HG03469 (cell line): ENCODE measurements at regions not wholly inside any gene's neighbourhood (a gene's known extent, or its start where the extent isn't known, plus 50 kb on each side); places are given as distances from the start of the nearest gene placed in this dataset.
"Not testable (repeated sequence)": the region's sequence is repeated elsewhere in the genome, so short reads cannot be mapped to it uniquely, and the experiment has no call there.

Experiments used
- ATAC-seq: cut with Tn5 transposase; IDR thresholded peaks from one replicate; pipeline ENCODE4 v1.9.1; 2021; ENCODE audit warnings: mild to moderate bottlenecking, moderate library complexity, moderate number of reproducible peaks; ENCODE audit not compliant: unreplicated experiment

DNA sequence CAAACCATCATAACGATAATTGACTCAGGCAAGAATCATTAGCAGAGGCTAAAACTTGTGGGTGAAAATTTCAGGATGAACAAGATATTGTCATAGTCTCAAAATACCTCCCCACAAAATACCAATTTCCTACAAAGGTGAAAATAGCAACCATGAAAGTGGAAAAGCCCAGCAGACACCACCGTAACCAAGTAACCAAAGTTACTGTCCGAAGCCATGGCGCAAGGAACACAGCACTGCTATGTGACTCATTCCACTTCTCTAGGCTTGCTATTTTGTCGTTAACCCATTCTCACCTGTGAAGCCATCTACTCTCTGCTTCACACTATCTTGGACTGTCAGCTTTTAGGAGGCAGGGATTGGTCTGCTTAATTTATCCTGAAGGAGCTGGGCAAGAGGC, 113.8 kb upstream of the CACUL1 start:
- ATAC-seq, result no peak

DNA sequence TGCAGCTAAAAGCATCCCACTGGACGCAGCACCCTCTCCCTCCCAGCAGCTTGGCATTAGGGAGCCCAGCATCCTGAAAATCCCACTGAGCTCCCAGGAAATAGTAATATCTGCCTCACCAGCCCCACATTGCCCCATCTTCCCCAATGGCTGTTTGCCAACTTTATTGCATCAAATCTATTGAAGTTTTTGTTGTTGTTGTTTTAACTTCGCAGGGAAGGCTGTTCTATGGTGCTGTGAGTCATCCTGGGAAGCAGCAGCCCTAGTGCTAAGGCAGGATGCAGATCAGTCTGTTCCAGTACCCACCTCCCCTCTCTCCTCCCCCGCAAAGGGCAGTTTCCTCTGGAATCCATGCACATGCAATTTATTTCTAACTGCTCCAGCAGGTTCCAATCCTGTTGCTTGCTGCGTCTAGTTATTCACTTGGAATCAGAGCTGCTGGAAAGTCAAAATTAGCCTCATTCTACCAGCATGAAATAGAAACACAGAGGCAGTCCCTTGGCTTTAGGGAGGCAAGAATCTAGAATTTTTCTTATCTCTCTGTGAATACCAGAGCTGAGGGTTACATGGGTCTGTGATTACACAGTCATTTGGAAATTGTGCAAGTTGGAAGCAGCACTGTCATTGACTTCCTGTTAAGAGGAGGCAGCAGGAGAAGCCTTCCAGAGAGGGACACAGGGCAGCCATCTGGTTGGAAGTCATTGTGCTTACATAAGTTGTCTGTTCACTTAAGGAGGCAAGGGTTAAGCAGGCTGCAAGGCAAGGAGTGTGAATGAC, 115.9 kb upstream of the CACUL1 start:
- ATAC-seq, result no peak

DNA sequence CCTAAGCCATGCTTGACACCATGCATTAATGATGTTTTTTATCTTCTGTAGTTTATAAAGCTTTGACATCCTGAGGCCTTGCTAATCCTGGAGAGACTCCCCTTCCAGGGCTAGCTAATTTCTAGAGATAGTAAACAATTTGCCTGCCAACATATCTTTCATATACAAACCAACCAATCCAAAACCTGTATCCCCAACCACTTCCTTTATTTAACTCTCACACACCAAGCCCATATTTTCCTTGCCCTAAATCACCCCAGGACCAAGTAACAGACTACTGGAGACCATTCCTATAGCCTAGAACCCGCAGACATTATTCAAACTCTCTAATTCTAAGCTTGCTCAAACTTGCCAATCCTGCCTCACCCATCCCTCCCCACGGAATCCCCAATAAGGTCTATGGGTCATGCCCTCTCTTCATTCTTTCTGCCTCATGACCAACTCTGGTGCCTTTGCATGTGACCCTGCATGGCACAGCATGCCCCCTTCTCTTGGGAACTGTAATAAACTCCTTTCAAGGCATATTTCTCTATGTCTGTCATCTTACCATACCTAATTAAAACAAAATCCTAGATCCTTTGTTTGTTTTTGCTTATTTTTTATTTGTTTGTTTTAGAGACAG, 116.6 kb upstream of the CACUL1 start:
- ATAC-seq, result no peak

DNA sequence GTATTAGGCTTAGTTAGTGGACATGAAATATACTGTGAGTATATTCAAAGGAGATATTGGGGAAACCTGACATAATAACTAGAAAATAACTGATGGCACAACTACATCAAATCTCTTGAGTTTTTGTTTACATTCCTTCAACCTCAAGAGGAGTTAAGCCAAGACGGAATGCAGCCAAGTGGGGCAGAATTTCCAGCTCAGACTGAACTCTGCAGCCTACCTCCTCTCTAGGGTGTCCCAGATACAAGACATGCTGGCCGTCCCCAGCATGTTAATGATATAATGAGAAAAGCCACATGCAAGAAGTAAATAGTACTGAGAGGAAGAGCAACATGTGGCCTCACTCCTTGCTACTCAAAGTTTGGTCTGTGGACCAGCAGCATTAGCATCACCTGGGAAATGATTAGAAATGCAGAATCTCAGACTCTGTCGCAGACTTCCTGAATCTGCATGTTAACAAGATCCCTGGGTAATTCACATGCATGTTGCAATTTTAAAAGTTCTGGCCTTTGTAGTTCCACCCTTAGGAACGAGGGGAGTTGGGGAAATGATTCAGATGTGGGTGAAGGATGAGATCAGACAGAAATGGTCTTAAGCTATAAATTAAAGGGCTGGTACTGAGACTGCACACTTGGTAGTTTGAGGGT, 118.4 kb upstream of the CACUL1 start:
- no peak for ATAC-seq

DNA sequence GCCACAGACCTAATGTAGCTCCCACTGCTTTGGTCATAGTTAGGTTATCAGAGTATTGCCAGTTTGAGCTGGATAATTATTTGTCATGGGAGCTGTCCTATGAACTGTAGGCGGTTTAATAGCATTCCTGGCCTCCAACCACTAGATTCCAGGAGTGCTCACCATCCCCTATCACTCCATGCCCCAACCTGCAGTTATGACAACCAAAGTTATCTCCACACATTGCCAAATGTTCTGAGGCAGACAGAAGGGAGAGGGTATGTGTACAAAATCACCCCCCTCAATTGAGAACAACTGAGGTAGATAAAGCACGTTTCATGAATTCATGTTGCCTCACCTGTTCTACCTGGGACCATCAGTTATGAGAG, 119.0 kb upstream of the CACUL1 start:
- no peak for ATAC-seq

DNA sequence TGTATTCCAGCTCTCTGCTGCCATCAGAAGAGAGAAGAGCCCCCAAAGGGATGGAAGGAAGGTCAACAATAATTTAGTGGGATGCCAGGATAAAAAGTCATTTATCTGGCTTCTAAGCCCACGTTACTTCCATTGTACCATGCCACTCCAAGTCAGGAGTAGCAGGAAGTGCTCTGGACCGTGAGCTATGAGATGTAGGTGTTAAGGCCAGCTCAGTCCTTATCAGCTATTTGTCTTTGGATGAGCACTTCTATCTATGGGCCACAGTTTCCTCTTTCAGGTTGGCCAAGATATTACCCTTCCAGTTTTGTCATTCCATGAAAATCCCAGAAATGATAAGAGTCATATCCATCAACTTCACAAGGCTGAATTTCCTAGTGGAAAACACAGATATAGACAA, 119.4 kb upstream of the CACUL1 start:
- no peak for ATAC-seq

DNA sequence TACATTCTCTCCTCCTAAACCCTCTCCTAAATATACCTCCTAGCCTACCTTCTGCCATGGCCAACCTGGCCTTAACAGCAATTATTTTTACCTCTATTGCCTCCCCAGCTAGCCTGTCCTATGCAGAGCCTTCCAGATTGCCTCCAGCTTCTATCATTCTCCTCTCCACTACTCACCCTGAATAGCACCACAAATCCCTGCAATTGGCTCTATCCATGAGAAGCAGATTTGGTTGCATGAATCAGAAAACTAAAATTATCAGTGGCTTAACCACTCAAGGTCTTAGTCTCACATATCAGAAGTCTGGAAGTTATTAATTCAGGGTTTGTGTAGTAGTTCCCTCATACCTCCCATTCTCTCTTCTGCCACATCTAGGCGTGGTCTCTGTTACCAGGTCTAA, 120.3 kb upstream of the CACUL1 start:
- ATAC-seq, result no peak

DNA sequence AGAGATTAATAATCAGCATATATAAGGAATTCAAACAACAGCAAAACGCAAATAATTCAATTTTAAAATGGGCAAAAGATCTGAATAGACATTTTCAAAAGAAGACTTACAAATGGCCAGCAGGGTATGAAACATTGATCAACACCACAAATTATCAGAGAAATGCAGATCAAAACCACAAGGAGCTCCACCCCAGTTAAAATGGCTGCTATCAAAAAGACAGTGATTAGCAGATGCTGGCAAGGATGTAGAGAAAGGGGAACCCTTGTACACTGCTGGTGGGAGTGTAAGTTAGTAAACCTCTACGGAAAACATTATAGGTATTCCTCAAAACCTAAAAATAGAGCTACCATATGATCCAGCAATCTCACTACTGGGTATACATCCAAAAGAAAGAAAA, 128.0 kb upstream of the CACUL1 start:
- ATAC-seq, result no peak

DNA sequence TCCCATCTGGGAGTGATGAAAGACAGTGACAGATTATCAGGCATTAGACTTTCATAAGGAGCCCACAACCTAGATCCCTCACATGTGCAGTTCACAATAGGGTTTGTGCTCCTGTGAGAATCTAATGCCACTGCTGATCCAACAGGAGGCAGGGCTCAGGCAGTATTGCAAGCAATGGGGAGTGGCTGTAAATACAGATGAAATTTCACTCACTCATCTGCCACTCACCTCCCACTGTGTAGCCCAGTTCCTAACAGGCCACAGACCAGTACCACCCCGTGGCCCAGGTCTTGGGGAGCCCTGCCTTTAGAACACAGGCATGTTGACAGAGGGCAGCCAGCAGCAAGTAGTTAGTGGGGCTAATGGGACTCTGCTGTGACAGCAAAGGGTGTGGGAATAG, 137.3 kb upstream of the NANOS1 start:
- ATAC-seq, result no peak

DNA sequence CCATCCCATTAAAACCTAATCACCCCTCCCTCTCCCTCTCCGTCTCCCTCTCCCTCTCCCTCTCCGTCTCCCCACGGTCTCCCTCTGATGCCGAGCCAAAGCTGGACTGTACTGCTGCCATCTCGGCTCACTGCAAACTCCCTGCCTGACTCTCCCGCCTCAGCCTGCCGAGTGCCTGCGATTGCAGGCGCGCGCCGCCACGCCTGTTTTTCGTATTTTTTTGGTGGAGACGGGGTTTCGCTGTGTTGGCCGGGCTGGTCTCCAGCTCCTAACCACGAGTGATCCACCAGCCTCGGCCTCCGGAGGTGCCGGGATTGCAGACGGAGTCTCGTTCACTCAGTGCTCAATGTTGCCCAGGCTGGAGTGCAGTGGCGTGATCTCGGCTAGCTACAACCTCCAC, 134.6 kb upstream of the NANOS1 start:
- not testable (repeated sequence) for ATAC-seq

DNA sequence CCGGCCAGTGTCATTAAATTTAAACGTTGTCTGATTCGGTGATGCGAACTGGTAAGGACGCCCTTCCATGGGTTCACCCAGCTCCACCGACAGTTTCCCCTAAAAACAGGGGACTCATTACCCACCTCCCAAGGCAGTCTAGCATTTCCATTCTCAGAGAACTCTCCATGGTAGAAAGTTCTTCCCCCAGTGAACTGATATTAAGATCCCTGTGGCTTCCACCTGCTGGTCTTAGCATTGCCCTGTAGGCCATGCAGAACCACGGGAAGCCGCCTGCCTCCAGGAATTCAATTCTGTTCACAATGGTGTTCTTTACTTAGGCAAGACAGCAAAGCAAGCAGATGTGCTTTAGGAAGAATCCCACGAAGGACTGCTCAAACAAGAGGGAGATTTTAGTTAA, 128.9 kb upstream of the NANOS1 start:
- ATAC-seq, result no peak

DNA sequence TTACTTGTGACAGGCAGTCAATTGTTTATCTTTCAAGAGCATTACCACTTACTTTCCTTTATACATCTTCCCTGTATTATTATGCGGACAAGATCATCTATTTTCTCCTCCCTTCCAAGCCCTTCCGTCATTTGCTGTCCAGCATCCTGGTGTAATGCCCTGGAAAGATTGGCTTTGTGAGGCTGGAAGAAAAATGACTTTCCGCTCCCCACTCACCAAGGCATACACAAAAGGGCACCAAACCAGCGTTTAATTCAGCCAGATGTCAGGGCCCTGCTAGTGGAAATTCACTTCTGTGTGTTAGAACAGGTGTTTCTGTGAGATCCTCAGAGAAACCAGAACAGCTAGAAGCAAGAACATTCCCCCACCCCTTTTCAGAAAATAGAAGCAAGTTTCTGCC, 128.1 kb upstream of the NANOS1 start:
- no peak for ATAC-seq

DNA sequence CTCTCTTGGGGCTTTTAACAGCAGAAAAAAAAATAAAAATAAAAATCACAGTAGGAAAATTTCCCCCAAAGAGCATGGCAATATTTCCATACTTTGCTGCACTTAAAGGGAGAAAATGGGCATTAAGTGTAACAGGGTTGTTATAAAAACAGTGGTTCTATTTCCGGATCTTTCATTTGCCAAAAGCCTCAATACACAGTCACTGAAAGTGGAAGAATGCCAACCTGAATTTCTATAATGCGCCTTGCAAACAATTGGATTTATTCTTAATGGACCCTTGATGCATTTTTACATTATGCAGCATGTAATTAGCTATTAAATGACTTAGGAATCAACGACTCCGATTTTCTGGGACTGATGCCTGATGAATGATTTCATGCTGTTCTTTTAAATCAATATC, 127.6 kb upstream of the NANOS1 start:
- ATAC-seq, result no peak

DNA sequence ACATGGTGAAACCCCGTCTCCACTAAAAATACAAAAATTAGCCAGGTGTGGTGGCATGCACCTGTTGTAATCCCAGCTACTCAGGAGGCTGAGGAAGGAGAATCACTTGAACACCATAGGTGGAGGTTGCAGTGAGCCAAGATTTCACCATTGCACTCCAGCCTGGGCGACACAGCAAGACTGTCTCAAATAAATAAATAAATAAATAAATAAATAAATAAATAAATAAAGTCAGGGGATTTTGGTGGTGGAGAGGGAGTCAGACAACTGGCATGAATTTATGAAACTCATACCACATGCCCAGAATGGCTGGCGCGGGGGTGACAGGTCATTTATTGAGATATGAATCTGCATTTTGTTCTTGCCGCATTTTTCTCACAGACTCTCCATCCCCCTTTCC, 126.9 kb upstream of the NANOS1 start:
- not testable (repeated sequence) for ATAC-seq

DNA sequence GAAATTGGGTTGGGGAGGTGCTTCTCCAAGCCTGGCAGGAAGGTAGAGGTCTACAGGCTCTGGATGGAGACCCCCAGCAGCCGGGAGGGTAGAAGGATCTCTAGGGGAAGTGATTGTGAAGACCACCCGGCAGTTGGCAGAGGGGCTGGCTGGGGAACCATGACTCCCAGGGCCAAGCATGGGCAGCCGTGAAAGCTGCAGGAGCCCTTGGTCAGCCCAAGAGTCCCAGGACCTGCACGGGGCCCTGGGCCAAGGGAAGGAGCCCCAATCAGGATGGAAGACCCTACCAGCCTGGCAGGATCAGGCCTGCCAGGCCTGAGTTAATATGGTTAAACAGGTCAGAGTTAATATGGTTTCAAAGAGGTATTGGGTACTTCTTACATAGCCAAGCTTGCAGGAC, 126.3 kb upstream of the NANOS1 start:
- no peak for ATAC-seq

DNA sequence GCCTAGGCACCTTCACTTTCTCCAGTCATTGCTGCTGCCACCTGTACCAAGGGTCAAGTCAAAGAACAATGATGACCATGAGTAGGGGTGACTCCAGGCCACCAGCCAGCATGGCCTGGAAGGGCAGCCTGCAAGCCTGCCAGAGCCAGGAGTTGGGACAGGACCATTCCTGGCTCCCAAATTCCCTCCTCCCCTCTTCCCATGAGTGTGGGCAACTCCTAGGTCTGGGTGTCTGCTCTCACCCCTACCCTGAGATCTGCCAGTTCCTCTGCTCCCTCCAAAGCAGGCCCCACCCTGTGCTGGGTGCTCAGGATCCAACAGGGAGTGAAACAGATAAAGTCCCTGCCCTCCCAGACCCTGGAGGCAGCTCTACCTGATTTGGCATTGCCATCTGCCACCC, 125.8 kb upstream of the NANOS1 start:
- no peak for ATAC-seq

DNA sequence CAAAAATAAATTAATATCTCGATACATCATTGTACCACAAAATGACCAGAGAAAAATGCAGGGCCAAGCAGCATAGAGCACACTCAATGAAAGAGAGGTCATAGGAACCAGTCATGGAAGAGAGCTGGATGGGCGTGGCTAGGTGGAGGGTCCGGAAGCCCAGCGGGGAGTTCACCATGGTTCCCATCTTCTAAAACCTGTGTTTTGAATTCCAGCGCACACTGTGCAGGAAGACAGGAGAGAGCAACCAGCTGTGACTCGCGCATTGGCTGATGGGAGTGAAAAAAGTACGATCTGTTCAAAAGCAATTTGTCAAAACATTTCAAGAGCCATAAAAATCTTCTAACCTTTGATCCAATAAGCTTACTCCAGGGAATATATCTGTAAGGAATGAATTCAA, 125.2 kb upstream of the NANOS1 start:
- no peak for ATAC-seq

DNA sequence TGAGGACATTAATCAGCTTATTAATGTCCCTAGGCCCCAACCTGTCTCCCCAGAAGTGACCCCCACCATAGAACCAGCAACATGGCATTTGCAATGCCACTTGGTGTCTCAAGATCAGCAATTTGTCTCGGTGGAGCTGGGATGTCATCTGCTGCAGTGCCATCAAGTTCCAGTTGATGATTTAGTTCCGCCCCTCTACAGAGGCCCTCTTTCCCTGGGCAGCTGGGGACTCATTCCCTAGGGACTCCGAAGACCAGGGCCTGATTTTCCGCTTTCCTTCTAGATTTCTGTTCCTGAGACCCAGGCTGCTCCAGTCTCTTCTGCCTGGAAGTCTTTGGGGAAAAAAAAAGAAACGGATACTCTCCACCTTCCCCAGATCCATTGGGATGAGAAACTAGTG, 122.5 kb upstream of the NANOS1 start:
- ATAC-seq, result no peak

DNA sequence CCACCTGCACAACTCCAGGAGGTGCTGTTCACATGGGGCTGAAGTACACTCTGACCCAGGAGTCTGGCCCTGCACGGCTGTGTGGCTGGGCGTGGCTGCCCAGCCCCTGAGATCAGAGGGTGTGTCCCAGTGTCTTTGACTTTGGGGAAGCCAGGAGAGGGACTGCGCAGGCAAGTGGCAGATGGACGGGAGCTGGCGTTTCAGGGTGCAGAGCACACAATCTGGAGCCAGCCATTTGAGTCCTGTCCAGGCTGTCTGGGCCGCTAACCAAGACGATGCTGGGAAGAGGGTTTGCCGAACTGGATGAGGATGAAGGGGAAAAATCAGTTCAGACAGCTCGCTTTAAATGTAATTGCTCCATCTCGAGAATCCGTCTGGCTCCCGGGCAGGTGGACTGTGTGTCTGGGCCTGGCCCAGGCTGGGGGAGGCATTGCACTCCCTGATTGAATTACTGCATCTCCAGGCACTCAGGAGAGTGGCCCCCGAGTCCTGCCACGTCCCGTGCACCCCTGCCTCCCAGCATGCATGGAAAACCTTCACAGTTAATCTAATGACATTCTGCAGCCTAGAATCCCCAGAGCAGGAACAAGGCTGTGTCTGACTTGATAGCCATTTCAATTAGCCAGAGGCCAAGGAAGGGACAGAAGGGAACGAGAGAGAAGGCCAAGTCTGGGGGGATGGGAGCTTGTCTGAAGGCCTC, 120.8 kb upstream of the NANOS1 start:
- ATAC-seq, result no peak

DNA sequence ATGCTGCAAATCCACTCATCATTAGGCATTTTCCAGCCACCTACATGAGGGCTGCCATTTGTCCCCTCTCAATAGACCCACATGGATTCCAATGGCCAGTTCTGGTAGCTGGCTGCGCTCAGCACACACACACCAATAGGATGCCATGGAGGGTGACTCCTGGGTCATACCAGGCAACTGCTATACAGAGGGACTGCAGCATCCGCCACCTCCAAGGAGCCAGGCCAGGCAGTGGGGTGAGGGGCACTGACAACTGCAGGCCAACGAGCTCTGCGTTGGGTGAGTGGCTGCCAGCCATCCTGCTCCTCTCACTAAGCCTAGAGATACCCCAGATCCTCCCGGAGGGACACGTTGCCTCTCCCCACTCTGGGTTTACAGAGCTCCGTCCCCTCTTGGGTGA, 118.8 kb upstream of the NANOS1 start:
- no peak for ATAC-seq

DNA sequence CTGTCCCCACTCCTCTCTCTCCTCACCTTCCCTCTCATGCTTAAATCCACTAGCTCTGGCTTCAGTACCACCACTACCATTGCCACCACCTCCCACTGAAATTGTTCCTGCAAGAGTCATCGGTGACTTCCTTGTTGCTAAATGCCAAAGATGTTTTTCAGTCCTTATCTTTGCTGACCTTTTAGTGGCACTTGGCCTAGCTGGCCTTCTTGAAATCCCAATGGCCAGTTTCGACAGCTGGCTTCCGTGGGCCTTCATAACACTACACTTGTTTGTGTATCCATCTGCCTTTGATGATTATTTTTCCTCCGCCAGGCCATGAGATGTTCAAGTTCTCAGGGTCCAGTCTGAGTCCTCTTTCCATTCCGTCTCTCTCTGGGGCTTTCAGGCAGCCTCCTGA, 118.2 kb upstream of the NANOS1 start:
- no peak for ATAC-seq
